ENCODE measurements at regions not wholly inside any gene's neighbourhood (a gene's known extent, or its start where the extent isn't known, plus 50 kb on each side); places are given as distances from the start of the nearest gene placed in this dataset.

- H3K4me3 ChIP-seq (ENCODE audit: low read depth, low read length), result no peak overlapping the region
- no peak for TF ChIP-seq CTCF (IDR thresholded peaks at IDR 0.05; ENCODE audit: low read depth, low read length, missing control alignments)
- in situ Hi-C loops (cut with HindIII; ENCODE audit: low sequenced_read_pairs), result no loop called here
- no peak for DNase-seq (ENCODE audit: low read depth)
These were observed 247.6 kb upstream of the CNKSR2 start for GRCh38 chrX:21126661-21127060.

GRCh38 chrX:21131346-21131745 is 242.9 kb upstream of the CNKSR2 start:
- no peak for TF ChIP-seq CTCF (IDR thresholded peaks at IDR 0.05; ENCODE audit: low read depth, low read length, missing control alignments)
- H3K4me3 ChIP-seq (ENCODE audit: low read depth, low read length), result no peak overlapping the region
- no peak for DNase-seq (ENCODE audit: low read depth)
- in situ Hi-C loops (cut with HindIII; ENCODE audit: low sequenced_read_pairs), result no loop called here

DNA sequence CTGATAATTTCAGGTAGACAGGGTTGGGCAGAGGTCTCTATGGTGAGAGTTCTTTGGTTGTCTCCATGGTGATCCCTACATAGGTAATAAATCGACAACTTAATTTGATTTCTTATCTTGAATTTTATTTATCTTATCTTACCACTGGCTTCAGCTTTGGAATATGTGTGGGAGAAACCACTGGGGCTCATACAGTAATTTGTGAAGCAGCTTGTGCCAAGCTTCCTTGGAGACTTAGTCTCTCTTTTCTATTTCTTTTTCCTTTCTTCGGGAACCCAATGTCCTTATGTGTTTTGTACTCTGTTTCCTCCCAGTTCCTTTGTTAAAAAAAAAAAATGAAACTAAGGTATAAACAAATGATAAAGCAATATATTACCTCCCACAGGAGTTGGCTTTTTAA is 242.4 kb upstream of the CNKSR2 start:
- DNase-seq (ENCODE audit: low read depth), result no peak
- no peak for TF ChIP-seq CTCF (IDR thresholded peaks at IDR 0.05; ENCODE audit: low read depth, low read length, missing control alignments)
- H3K4me3 ChIP-seq (ENCODE audit: low read depth, low read length), result no peak overlapping the region
- in situ Hi-C loops (cut with HindIII; ENCODE audit: low sequenced_read_pairs), result no loop called here

GRCh38 chrX:21132686-21133393 is 241.4 kb upstream of the CNKSR2 start:
- DNase-seq (ENCODE audit: low read depth), result no peak
- H3K4me3 ChIP-seq (ENCODE audit: low read depth, low read length), result no peak overlapping the region
- TF ChIP-seq CTCF (IDR thresholded peaks at IDR 0.05; ENCODE audit: low read depth, low read length, missing control alignments), result no peak
- in situ Hi-C loops (cut with HindIII; ENCODE audit: low sequenced_read_pairs), result no loop called here

- H3K4me3 ChIP-seq (ENCODE audit: low read depth, low read length), result no peak overlapping the region
- in situ Hi-C loops (cut with HindIII; ENCODE audit: low sequenced_read_pairs), result no loop called here
- DNase-seq (ENCODE audit: low read depth), result no peak
- TF ChIP-seq CTCF (IDR thresholded peaks at IDR 0.05; ENCODE audit: low read depth, low read length, missing control alignments), result no peak
These were observed 224.0 kb upstream of the CNKSR2 start for GRCh38 chrX:21150208-21150607.

DNA sequence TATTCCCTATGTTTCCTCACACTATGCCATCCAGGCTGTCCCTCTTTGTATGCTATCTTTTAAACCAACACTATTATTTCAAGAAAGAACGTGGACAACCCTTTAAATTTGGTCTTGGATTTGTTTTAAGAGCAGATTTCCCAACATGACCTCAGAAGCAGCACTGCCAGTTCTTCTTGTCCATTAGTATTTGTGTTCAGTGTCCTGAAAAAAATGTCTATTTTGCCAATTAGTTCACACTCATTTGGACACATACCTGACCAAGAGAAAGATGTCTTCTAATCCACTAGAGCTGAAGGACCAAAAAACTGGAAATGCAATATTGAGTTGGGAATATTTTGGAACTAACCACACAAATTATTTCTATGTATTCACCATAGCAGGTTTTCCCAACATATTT is 223.2 kb upstream of the CNKSR2 start:
- in situ Hi-C loops (cut with HindIII; ENCODE audit: low sequenced_read_pairs), result no loop called here
- no peak overlapping the region for H3K4me3 ChIP-seq (ENCODE audit: low read depth, low read length)
- DNase-seq (ENCODE audit: low read depth), result no peak
- no peak for TF ChIP-seq CTCF (IDR thresholded peaks at IDR 0.05; ENCODE audit: low read depth, low read length, missing control alignments)

Data from astrocyte of the cerebellum (primary cell).